Amniotic epithelial cell (primary cell): ENCODE measurements at regions not wholly inside any gene's neighbourhood (a gene's known extent, or its start where the extent isn't known, plus 50 kb on each side); places are given as distances from the start of the nearest gene placed in this dataset.
"Not testable (repeated sequence)": the region's sequence is repeated elsewhere in the genome, so short reads cannot be mapped to it uniquely, and the experiment has no call there.

ENCODE experiments used
- DNase-seq: peaks from one replicate; pipeline ENCODE4 v3.0.0-alpha.2; 2010; ENCODE audit warnings: low read depth

DNA sequence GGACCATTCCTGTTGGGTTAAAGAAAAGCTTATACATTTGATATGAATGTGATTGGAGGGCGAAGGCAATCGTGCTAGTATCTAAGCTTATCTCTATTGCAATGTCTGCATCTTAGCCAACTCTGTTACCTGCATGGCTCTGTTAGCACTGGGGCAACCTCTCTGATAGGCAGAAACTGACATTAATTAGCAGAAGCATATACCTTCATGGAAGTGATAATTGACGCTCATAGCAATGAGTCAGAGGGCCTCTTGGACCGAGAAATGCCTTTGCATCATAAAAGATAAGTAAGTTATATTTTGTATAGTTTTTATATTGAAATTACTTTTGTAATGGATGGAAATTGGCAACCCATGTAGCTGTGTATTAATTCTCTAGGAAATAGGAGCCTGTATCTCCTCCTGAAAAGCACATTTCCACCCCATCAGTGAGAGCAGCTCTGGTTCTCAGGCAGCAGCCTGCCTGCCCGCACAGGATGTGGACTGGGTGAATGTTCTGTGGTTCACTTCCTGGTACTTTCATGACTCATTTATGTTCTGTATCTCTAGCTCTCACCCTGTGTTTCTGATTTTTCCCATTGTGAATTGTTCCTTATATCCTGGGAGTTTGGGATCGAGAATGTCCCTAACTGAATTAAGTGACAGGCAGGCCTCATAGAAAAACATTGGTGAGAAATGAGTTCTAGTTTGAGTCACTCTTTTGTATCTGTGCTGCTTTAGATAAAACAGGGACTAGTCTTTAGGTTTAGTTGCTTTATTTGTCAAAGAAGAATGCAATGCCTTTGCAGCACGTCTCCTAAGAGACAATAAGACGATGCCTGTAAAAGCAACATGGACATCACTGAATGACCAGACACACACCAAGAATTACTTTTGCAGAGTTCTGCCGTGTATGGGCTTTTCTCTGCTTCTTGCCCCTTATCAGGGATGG lies 344.9 kb downstream of the DCDC2C start:
- no peak for DNase-seq

DNA sequence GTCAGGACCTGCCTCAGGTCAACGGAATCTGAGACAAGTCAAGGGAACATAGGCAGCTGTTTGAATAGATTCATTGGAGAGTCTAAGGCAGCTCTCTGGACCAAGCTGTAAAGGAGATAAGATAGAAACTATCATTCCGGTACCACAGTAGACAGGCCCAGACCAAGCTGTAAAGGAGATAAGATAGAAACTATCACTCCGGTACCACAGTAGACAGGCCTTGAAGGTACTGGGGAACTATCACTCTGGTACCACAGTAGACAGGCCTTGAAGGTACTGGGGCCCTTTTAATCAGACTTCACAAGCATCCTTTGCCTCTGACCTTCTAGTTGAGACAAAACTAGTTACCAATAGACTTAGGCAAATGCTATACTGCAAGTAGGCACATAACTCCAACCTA lies 346.1 kb downstream of the DCDC2C start:
- no peak for DNase-seq

DNA sequence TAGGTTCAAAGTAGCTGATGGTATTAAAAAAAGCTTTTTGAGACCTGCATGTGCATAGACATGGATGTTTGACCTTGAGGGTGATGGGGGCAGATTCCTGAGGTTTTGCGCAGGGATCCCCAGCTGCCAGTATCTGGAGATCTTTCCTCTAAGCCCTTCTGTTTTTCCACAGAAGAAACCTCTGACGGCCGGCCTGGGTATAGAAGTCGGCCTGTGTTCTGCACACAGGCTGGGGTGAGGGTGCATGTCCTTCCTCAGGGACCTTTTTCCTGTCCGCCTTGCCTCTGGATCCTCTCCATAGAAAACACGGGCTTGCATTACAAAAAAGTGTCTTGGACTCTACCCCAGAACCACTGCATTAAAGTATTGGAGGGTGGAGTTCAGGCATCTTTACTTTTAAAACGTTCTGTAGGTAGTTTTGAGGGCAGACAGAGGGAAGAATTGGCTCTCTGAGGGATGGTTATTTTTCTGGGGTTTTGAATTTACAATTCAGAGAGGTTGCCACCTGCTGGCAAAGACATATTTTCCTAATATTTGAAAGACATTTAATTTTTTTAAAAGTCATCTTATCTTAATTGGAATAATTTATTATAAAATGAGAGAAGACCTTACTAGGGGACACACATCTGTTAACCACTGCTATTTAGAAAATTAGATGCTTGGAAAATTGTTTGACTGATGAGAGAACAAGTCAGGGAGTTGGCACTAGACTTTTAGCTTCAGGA lies 350.6 kb downstream of the DCDC2C start:
- no peak for DNase-seq

- no peak for DNase-seq
These were observed 362.8 kb downstream of the DCDC2C start for GRCh38 chr2:4066217-4066616.

GRCh38 chr2:4073026-4073569 lies 369.7 kb downstream of the DCDC2C start:
- DNase-seq, result no peak

DNA sequence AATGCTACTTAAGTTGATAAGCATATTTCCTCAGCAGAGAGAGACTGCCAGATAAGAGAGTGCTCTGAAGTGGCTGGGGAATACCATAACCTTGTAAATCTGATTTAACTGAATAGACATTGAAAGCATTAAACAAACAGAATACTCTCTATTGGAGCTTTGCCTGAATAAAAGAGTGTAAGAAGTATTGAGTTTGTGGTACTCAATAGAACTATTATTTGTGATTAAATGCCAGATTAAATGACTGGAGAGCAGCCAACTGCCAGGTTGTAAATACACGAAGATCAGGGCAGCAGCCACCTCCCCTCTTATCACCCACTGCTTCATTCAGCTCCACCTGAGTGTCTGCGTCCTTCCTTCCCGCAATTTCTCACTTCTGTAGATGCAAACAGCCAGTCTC lies 373.6 kb downstream of the DCDC2C start:
- no peak for DNase-seq

DNA sequence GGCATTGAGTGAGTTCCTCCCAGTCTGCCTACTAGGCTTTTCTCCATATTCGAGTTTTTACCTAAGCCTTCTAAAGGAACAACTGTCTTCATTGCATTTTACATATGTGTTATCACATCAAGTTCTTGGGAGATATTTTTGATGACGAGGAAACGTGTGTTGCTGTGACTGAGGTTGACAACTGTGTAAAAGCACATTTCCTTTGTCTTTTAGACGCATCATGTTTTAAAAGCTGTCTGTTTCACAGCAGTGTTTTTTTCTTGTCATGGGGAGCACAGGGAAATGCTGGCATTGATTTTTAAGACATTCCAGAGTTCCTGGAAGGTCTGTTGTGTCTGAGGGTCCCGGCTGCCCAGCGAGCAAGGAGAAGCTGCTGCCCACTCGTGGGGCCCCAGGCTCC lies 381.8 kb downstream of the DCDC2C start:
- DNase-seq, result no peak

GRCh38 chr2:4090668-4091630 lies 387.6 kb downstream of the DCDC2C start:
- no peak for DNase-seq

DNA sequence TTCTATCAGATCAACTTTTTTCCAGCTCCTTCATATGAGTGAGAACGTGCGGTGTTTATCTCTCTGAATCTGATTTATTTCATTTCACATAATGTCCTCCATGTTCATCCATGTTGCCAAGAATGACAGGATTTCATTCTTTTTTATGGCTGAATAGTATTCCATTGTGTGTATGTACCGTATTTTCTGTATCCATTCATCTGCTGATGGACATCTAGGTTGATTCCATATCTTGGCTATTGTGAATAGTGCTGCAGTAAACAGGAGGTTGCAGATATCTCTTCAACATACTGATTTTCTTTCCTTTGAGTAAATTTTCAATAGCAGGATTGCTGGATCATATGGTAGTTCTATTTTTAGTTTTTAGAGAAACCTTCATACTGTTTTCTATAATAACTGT lies 388.5 kb downstream of the DCDC2C start:
- no peak for DNase-seq

GRCh38 chr2:4094743-4095142 lies 391.4 kb downstream of the DCDC2C start:
- no peak for DNase-seq

GRCh38 chr2:4096978-4097766 lies 393.8 kb downstream of the DCDC2C start:
- no peak for DNase-seq

- no peak for DNase-seq
These were observed 394.8 kb downstream of the DCDC2C start for GRCh38 chr2:4098137-4098536.

DNA sequence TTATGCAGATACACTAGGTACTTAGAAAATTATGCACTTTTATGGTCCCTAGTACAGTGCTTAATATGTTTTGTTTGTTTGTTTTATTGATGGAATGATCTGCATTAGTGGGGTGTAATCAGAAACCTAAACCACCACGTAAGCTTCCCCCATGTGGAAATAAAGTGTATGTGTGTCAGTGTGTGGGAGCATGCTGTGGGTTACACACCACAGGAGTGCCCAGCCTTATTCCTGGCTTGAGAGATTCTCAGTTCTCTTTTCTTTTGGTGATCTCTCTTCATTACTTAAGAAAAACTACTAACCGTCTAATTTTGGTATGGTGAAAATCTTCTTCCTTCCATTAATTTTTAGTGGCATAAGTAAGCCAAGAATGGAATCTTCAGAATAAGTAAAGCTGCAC lies 398.6 kb downstream of the DCDC2C start:
- no peak for DNase-seq

- no peak for DNase-seq
These were observed 403.8 kb downstream of the DCDC2C start for GRCh38 chr2:4107179-4107578.

GRCh38 chr2:4110273-4110672 lies 406.9 kb downstream of the DCDC2C start:
- no peak for DNase-seq

- DNase-seq, result not testable (repeated sequence)
These were observed 412.1 kb downstream of the DCDC2C start for GRCh38 chr2:4115435-4115834.

DNA sequence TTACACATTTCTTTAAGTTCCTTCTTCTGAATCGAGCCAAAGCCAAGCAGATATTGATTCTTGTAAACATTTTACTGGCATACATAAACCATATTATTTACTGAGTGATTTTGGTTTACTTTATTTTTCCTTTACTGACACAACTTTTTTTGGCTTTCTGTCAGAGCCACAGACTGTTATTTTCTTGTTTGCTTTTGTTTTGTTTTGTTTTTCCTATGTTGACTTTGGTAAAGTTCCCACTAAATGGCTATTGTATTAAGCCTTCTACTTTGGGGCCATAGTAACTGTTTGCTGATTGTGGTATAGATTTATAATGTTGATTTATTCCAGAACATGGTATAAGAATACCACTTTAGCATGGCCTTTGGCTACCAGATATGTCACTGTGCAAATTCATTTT lies 419.4 kb downstream of the DCDC2C start:
- DNase-seq, result no peak

DNA sequence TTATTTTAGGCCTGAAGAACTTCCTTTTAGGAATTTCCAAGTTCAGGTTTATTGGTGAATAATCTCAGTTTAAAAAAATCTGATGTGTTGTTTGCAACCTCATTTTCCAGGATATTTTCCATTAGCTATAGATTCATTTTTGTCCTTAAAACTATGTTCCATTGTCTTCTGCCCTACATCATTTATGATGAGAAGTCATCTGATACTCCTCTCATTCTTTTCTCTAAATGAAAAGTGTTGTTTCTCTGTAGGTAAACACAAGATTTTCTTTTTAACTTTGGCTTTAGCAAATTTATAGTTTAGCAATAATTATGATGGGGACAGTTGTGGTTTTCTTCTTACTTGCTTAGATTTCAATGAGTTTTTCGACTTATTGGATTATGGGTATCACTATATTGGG lies 427.3 kb downstream of the DCDC2C start:
- no peak for DNase-seq

GRCh38 chr2:4134551-4135550 lies 431.5 kb downstream of the DCDC2C start:
- DNase-seq, result no peak

DNA sequence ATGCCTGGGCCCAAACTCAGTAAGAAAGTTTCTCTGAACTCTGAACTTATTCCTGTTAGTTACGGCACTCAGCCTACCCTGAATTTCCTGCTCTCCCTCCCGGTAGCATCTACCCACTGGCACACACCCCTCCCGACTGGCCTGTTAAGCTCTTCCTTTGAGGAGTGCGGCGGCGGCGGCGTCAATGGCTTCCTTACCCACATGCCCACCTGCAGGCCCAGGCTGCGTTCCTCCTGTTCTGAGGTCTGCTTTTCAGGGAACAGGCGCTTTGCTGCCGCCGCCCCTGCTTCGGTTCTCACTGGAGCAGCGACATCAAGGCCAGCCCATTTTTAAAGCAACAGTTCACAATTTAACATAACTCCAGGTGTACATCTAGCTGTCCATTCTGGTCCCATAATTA lies 432.4 kb downstream of the DCDC2C start:
- no peak for DNase-seq
